ENCODE measurements at regions not wholly inside any gene's neighbourhood (a gene's known extent, or its start where the extent isn't known, plus 50 kb on each side); places are given as distances from the start of the nearest gene placed in this dataset.

- H3K9ac ChIP-seq (ENCODE audit: control insufficient read depth, insufficient read depth, low read length) = no peak overlapping the region
- H2AFZ ChIP-seq (ENCODE audit: control insufficient read depth, low read depth, low read length) = no peak overlapping the region
- no peak overlapping the region for H3K27ac ChIP-seq (ENCODE audit: control insufficient read depth, insufficient read depth)
- TF ChIP-seq BCL11A (IDR thresholded peaks at IDR 0.05; ENCODE audit: low read depth, low read length) (no peak), CHD2 (IDR thresholded peaks at IDR 0.05; ENCODE audit: borderline replicate concordance, low read depth, low read length) (no peak), HSF1 (IDR thresholded peaks at IDR 0.05; ENCODE audit: low read depth, low read length) (no peak), SP1 (IDR thresholded peaks at IDR 0.05; ENCODE audit: low read depth, low read length) (no peak), IKZF1 (conservative IDR thresholded peaks at IDR 0.05) (no peak), USF1 (IDR thresholded peaks at IDR 0.05; ENCODE audit: borderline replicate concordance, extremely low read length, insufficient read depth, low read depth, low read length) (no peak), DPF2 (IDR thresholded peaks at IDR 0.05) (no peak), NR2C1 (IDR thresholded peaks at IDR 0.05) (no peak), MEF2B (IDR thresholded peaks at IDR 0.05; ENCODE audit: partially characterized antibody, poor library complexity, severe bottlenecking) (no peak), NFYB (IDR thresholded peaks at IDR 0.05; ENCODE audit: insufficient read depth, low read depth, low read length) (no peak), NFYA (IDR thresholded peaks at IDR 0.05; ENCODE audit: borderline replicate concordance, low read depth, low read length) (no peak), CBFB (IDR thresholded peaks at IDR 0.05; ENCODE audit: low read depth) (no peak), ATF2 (IDR thresholded peaks at IDR 0.05; ENCODE audit: low read length) (no peak), STAT1 (conservative IDR thresholded peaks at IDR 0.05) (no peak)
- TF ChIP-seq, protein P1, sequence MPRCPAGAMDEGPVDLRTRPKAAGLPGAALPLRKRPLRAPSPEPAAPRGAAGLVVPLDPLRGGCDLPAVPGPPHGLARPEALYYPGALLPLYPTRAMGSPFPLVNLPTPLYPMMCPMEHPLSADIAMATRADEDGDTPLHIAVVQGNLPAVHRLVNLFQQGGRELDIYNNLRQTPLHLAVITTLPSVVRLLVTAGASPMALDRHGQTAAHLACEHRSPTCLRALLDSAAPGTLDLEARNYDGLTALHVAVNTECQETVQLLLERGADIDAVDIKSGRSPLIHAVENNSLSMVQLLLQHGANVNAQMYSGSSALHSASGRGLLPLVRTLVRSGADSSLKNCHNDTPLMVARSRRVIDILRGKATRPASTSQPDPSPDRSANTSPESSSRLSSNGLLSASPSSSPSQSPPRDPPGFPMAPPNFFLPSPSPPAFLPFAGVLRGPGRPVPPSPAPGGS (IDR thresholded peaks at IDR 0.05; ENCODE audit: borderline replicate concordance, insufficient read depth, low read depth, low read length, poor library complexity, severe bottlenecking) = no peak
- TF ChIP-seq, protein P2, sequence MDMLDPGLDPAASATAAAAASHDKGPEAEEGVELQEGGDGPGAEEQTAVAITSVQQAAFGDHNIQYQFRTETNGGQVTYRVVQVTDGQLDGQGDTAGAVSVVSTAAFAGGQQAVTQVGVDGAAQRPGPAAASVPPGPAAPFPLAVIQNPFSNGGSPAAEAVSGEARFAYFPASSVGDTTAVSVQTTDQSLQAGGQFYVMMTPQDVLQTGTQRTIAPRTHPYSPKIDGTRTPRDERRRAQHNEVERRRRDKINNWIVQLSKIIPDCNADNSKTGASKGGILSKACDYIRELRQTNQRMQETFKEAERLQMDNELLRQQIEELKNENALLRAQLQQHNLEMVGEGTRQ (IDR thresholded peaks at IDR 0.05; ENCODE audit: borderline replicate concordance, low read depth, low read length) = no peak
- TF ChIP-seq, protein P3, sequence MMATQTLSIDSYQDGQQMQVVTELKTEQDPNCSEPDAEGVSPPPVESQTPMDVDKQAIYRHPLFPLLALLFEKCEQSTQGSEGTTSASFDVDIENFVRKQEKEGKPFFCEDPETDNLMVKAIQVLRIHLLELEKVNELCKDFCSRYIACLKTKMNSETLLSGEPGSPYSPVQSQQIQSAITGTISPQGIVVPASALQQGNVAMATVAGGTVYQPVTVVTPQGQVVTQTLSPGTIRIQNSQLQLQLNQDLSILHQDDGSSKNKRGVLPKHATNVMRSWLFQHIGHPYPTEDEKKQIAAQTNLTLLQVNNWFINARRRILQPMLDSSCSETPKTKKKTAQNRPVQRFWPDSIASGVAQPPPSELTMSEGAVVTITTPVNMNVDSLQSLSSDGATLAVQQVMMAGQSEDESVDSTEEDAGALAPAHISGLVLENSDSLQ (IDR thresholded peaks at IDR 0.05) = no peak
- no peak for ATAC-seq
- no peaks in the 10 kb centered on the region for H3K9me3 ChIP-seq (replicated peaks; ENCODE audit: control insufficient read depth, insufficient read depth, low read length)
- H3K36me3 ChIP-seq (ENCODE audit: control insufficient read depth in 2 of 2, insufficient read depth in 2 of 2, low read length in 1 of 2) = no peaks in the 10 kb centered on the region
- H3K4me3 ChIP-seq = no peak overlapping the region
- ChIA-PET RAD21 (ENCODE audit: unreplicated experiment) (no interaction called here), SMC1A (ENCODE audit: uncharacterized antibody, unreplicated experiment) (interaction anchor here (1.3 kb wide), 1 partner anchor 26 kb away, joined by 3 read pairs; no protein-coding TSS in a partner anchor), CTCF (no interaction called here), POLR2A (no interaction called here)
- H3K79me2 ChIP-seq (ENCODE audit: control insufficient read depth, insufficient read depth, low read length) = no peaks in the 10 kb centered on the region
- intact Hi-C loops (cut with micrococcal nuclease; ENCODE audit: unreplicated experiment) (no loop called here), in situ Hi-C loops (cut with MboI) (no loop called here)
- FAIRE-seq = no peak
- 71% methylated on average over 3 of the region's 3 CpGs for WGBS (ENCODE audit: insufficient coverage, insufficient replicate concordance, low lambda C conversion rate, missing lambda C conversion rate)
- no peak overlapping the region for H3K4me2 ChIP-seq (ENCODE audit: control insufficient read depth, insufficient read depth)
- no peak for DNase-seq (ENCODE audit: low read depth, low spot score)
- H3K27me3 ChIP-seq (replicated peaks in 1 of 2; ENCODE audit: control insufficient read depth in 2 of 2, insufficient read depth in 2 of 2, low read length in 1 of 2) = no peaks in the 10 kb centered on the region
- no peaks in the 10 kb centered on the region for H3K4me1 ChIP-seq (ENCODE audit: control insufficient read depth, insufficient read depth, low read length)
- H4K20me1 ChIP-seq (ENCODE audit: control insufficient read depth, insufficient read depth) = no peaks in the 10 kb centered on the region
- BruUV-seq (replicated peaks) = no TSS peak
These were observed 60.2 kb upstream of the LCORL start for GRCh38 chr4:18081708-18082107.

Measured in GM12878 (cell line).